H9 (cell line): ENCODE measurements at regions not wholly inside any gene's neighbourhood (a gene's known extent, or its start where the extent isn't known, plus 50 kb on each side); places are given as distances from the start of the nearest gene placed in this dataset.

Experiments used
- DNase-seq: peaks from one replicate; pipeline ENCODE4 v3.0.0-alpha.2; 2017
- H2AFZ ChIP-seq: one replicate; pipeline ENCODE4 v1.6.1; 2013; ENCODE audit warnings: mild to moderate bottlenecking, low read length, control low read depth, moderate library complexity
- H2AK5ac ChIP-seq: 2 replicates; pipeline ENCODE4 v1.6.1; 2013; ENCODE audit warnings: low read length, control low read depth, mixed read lengths; ENCODE audit not compliant: insufficient read length
- H2BK120ac ChIP-seq: one replicate; pipeline ENCODE4 v1.6.1; 2013; ENCODE audit warnings: low read depth, mild to moderate bottlenecking, low read length, control low read depth, inconsistent platforms; ENCODE audit not compliant: poor library complexity, severe bottlenecking
- H2BK12ac ChIP-seq: 2 replicates; pipeline ENCODE4 v1.6.1; 2013; ENCODE audit warnings: low read length, control low read depth, mixed read lengths, low read depth; ENCODE audit not compliant: insufficient read length
- H2BK15ac ChIP-seq: 2 replicates; pipeline ENCODE4 v1.6.1; 2013; ENCODE audit warnings: low read depth, low read length, control low read depth
- H2BK20ac ChIP-seq: one replicate; pipeline ENCODE4 v1.6.1; 2013; ENCODE audit warnings: low read depth, mild to moderate bottlenecking, low read length, control low read depth, inconsistent platforms; ENCODE audit not compliant: poor library complexity, severe bottlenecking
- H2BK5ac ChIP-seq: 2 replicates; pipeline ENCODE4 v1.6.1; 2013; ENCODE audit warnings: low read length, control low read depth, mixed read lengths; ENCODE audit not compliant: insufficient read length
- H3K14ac ChIP-seq: 2 replicates; pipeline ENCODE4 v1.6.1; 2013; ENCODE audit warnings: low read length, control low read depth; ENCODE audit not compliant: insufficient read depth
- H3K18ac ChIP-seq: 2 replicates; pipeline ENCODE4 v1.6.1; 2013; ENCODE audit warnings: low read depth, mild to moderate bottlenecking, mixed read lengths, low read length, control low read depth; ENCODE audit not compliant: insufficient read length
- H3K23ac ChIP-seq: 2 replicates; pipeline ENCODE4 v1.6.1; 2013; ENCODE audit warnings: low read length, control low read depth, mixed read lengths, low read depth; ENCODE audit not compliant: insufficient read length
- H3K23me2 ChIP-seq: 2 replicates; pipeline ENCODE4 v1.6.1; 2013; ENCODE audit warnings: low read depth, mild to moderate bottlenecking, mixed read lengths, low read length, control low read depth; ENCODE audit not compliant: insufficient read length, poor library complexity, severe bottlenecking
- H3K27ac ChIP-seq: 2 replicates; pipeline ENCODE4 v1.5.1; 2013; ENCODE audit warnings: low read length, control low read depth, mixed read lengths, low read depth; ENCODE audit not compliant: insufficient read length
- H3K27me3 ChIP-seq: 2 replicates; pipeline ENCODE4 v1.6.1; 2013; ENCODE audit warnings: low read length, control low read depth, inconsistent platforms; ENCODE audit not compliant: insufficient read depth
- H3K4ac ChIP-seq: 2 replicates; pipeline ENCODE4 v1.6.1; 2013; ENCODE audit warnings: low read depth, mild to moderate bottlenecking, control low read depth, inconsistent platforms, low read length, moderate library complexity
- H3K4me1 ChIP-seq: 2 replicates; pipeline ENCODE4 v1.6.1; 2013; ENCODE audit warnings: low read length, control low read depth, inconsistent platforms; ENCODE audit not compliant: insufficient read depth
- H3K4me2 ChIP-seq: 2 replicates; pipeline ENCODE4 v1.6.1; 2013; ENCODE audit warnings: low read length, control low read depth, mixed read lengths; ENCODE audit not compliant: insufficient read length, insufficient read depth
- H3K56ac ChIP-seq: 2 replicates; pipeline ENCODE4 v1.6.1; 2013; ENCODE audit warnings: low read depth, mild to moderate bottlenecking, mixed read lengths, low read length, control low read depth; ENCODE audit not compliant: insufficient read length
- H3K79me1 ChIP-seq: 2 replicates; pipeline ENCODE4 v1.6.1; 2013; ENCODE audit warnings: low read depth, mild to moderate bottlenecking, moderate library complexity, low read length, control low read depth, inconsistent platforms; ENCODE audit not compliant: insufficient read depth, poor library complexity, severe bottlenecking
- H3K79me2 ChIP-seq: 2 replicates; pipeline ENCODE4 v1.6.1; 2013; ENCODE audit warnings: low read length, control low read depth, inconsistent platforms; ENCODE audit not compliant: insufficient read depth
- H3K9ac ChIP-seq: 2 replicates; pipeline ENCODE4 v1.6.1; 2013; ENCODE audit warnings: low read length, control low read depth, mixed read lengths; ENCODE audit not compliant: insufficient read length; ENCODE audit errors: extremely low read depth
- H3K9me3 ChIP-seq: one replicate; pipeline ENCODE4 v1.6.1; 2013; ENCODE audit warnings: low read depth, low read length, inconsistent platforms; ENCODE audit not compliant: control insufficient read depth
- H3T11ph ChIP-seq: one replicate; pipeline ENCODE4 v1.6.1; 2013; ENCODE audit warnings: mild to moderate bottlenecking, low read length, control low read depth, inconsistent platforms
- H4K20me1 ChIP-seq: one replicate; pipeline ENCODE4 v1.6.1; 2013; ENCODE audit not compliant: control insufficient read depth, insufficient read length, insufficient read depth
- H4K5ac ChIP-seq: 2 replicates; pipeline ENCODE4 v1.6.1; 2013; ENCODE audit warnings: low read depth, mild to moderate bottlenecking, mixed read lengths, low read length, control low read depth; ENCODE audit not compliant: insufficient read length
- H4K8ac ChIP-seq: replicated peaks from 2 replicates; pipeline ENCODE4 v1.6.1; 2013; ENCODE audit warnings: low read length, control low read depth, mixed read lengths, low read depth; ENCODE audit not compliant: insufficient read length
- H4K91ac ChIP-seq: 2 replicates; pipeline ENCODE4 v1.6.1; 2013; ENCODE audit warnings: low read depth, mild to moderate bottlenecking, moderate library complexity, mixed read lengths, low read length, control low read depth; ENCODE audit not compliant: insufficient read length
- H3K27ac Mint-ChIP-seq, 3 experiments: 2 replicates in 2 of 3; 3 replicates in 1 of 3; pipeline ENCODE4 v1.8.0; 2020 to 2021; ENCODE audit warnings: mixed read lengths in 3 of 3, mild to moderate bottlenecking in 1 of 3, moderate library complexity in 1 of 3
- H3K27me3 Mint-ChIP-seq: 2 replicates; pipeline ENCODE4 v1.8.0; 2021; ENCODE audit warnings: low read depth, mild to moderate bottlenecking, moderate library complexity, mixed read lengths
- H3K36me3 Mint-ChIP-seq, 3 experiments: 2 replicates in 2 of 3; 3 replicates in 1 of 3; pipeline ENCODE4 v1.8.0; 2020 to 2021; ENCODE audit warnings: low read depth in 3 of 3, mixed read lengths in 3 of 3; ENCODE audit not compliant: insufficient read depth in 1 of 3
- H3K4me1 Mint-ChIP-seq, 2 experiments: 2 replicates each; pipeline ENCODE4 v1.8.0; 2020; ENCODE audit warnings: mixed read lengths in 2 of 2
- H3K4me3 Mint-ChIP-seq, 2 experiments: 2 replicates in 1 of 2; 3 replicates in 1 of 2; pipeline ENCODE4 v1.8.0; 2020 to 2021; ENCODE audit warnings: mild to moderate bottlenecking in 2 of 2, mixed read lengths in 2 of 2, moderate library complexity in 1 of 2
- H3K9me3 Mint-ChIP-seq, 2 experiments: 2 replicates in 1 of 2; 3 replicates in 1 of 2; pipeline ENCODE4 v1.8.0; 2020; ENCODE audit warnings: mild to moderate bottlenecking in 2 of 2, mixed read lengths in 2 of 2, moderate library complexity in 1 of 2
- CTCF ChIP-seq: fragments of 200-600 bp; sonication (generic); conservative IDR thresholded peaks from 3 replicates; pipeline ENCODE4 v1.8.0; 2021; ENCODE audit warnings: antibody characterized with exemption, mild to moderate bottlenecking
- WGBS: extraction: QIAGEN DNeasy Blood & Tissue Kit; methylation state at CpG from one replicate; pipeline ENCODE4 v1.1.7; 2013; ENCODE audit warnings: missing lambda C conversion rate, low lambda C conversion rate, mixed read lengths; ENCODE audit not compliant: insufficient read length; ENCODE audit errors: extremely low coverage; 5-methylcytosine and 5-hydroxymethylcytosine counted together

GRCh38 chr7:110050785-110051184, 1040.1 kb upstream of the LRRN3 start:
- no peak overlapping the region for H3K4me2 ChIP-seq

More at GRCh38 chr7:110050785-110051184, 1040.1 kb upstream of the LRRN3 start:
- no peak for TF ChIP-seq CTCF
- Histone ChIP-seq H4K5ac (no peak overlapping the region), H4K20me1 (no peaks in the 10 kb centered on the region), H3K4ac (no peak overlapping the region), H3K4me1 (no peaks in the 10 kb centered on the region), H2AK5ac (no peak overlapping the region), H2BK15ac (no peak overlapping the region), H3K56ac (no peak overlapping the region), H2BK12ac (no peak overlapping the region), H2BK120ac (no peak overlapping the region), H3K23ac (no peak overlapping the region), H2BK20ac (no peak overlapping the region), H2BK5ac (no peak overlapping the region), H3T11ph (no peak overlapping the region), H3K27ac (no peak overlapping the region), H4K91ac (no peak overlapping the region), H3K79me2 (no peaks in the 10 kb centered on the region), H3K9me3 (no peaks in the 10 kb centered on the region), H2AFZ (no peak overlapping the region), H3K27me3 (no peaks in the 10 kb centered on the region), H3K79me1 (no peaks in the 10 kb centered on the region), H4K8ac (no peak overlapping the region), H3K23me2 (no peaks in the 10 kb centered on the region), H3K18ac (no peak overlapping the region), H3K9ac (no peak overlapping the region), H3K14ac (no peak overlapping the region)
- no peak overlapping the region for H3K4me3 Mint-ChIP-seq
- no peaks in the 10 kb centered on the region for H3K36me3 Mint-ChIP-seq
- DNase-seq: no peak
- no peaks in the 10 kb centered on the region for H3K4me1 Mint-ChIP-seq
- no CpG with 5 or more reads among the region's 2 CpGs for WGBS
- no peak overlapping the region for H3K27ac Mint-ChIP-seq
- H3K9me3 Mint-ChIP-seq: no peaks in the 10 kb centered on the region
- no peaks in the 10 kb centered on the region for H3K27me3 Mint-ChIP-seq
